ENCODE measurements at regions not wholly inside any gene's neighbourhood (a gene's known extent, or its start where the extent isn't known, plus 50 kb on each side); places are given as distances from the start of the nearest gene placed in this dataset.

- Histone ChIP-seq H4K91ac (ENCODE audit: insufficient read length, low read depth, low read length) (no peak overlapping the region), H2AFZ (ENCODE audit: low read length) (no peak overlapping the region), H2BK12ac (ENCODE audit: insufficient read length, low read depth, low read length) (no peak overlapping the region), H4K8ac (replicated peaks; ENCODE audit: insufficient read length, low read depth, low read length) (no peak overlapping the region), H3K9me3 (ENCODE audit: control insufficient read depth, low read depth, low read length) (no peaks in the 10 kb centered on the region), H3K9ac (ENCODE audit: extremely low read depth, insufficient read length, low read length) (no peak overlapping the region), H2BK5ac (ENCODE audit: insufficient read length, low read length) (no peak overlapping the region), H3K4me2 (ENCODE audit: insufficient read depth, insufficient read length, low read length) (no peak overlapping the region), H4K20me1 (ENCODE audit: control insufficient read depth, insufficient read depth, insufficient read length) (no peaks in the 10 kb centered on the region), H2AK5ac (ENCODE audit: insufficient read length, low read length) (no peak overlapping the region), H2BK120ac (ENCODE audit: low read depth, low read length, poor library complexity, severe bottlenecking) (no peak overlapping the region), H3K23ac (ENCODE audit: insufficient read length, low read depth, low read length) (no peak overlapping the region), H3K23me2 (ENCODE audit: insufficient read length, low read depth, low read length, poor library complexity, severe bottlenecking) (no peaks in the 10 kb centered on the region), H3K27ac (ENCODE audit: insufficient read length, low read depth, low read length) (no peak overlapping the region), H3K27me3 (ENCODE audit: insufficient read depth, low read length) (no peaks in the 10 kb centered on the region), H3K4me1 (ENCODE audit: insufficient read depth, low read length) (peaks cover 12% of the 10 kb centered on the region; the same call in 1 of the 2 replicates), H3K18ac (ENCODE audit: insufficient read length, low read depth, low read length) (peak overlapping the region; percentile 51), H3K79me2 (ENCODE audit: insufficient read depth, low read length) (no peaks in the 10 kb centered on the region), H2BK15ac (ENCODE audit: low read depth, low read length) (no peak overlapping the region), H3K79me1 (ENCODE audit: insufficient read depth, low read depth, low read length, poor library complexity, severe bottlenecking) (no peaks in the 10 kb centered on the region), H3K4ac (ENCODE audit: low read depth, low read length) (no peak overlapping the region), H2BK20ac (ENCODE audit: low read depth, low read length, poor library complexity, severe bottlenecking) (no peak overlapping the region), H4K5ac (ENCODE audit: insufficient read length, low read depth, low read length) (no peak overlapping the region), H3K14ac (ENCODE audit: insufficient read depth, low read length) (no peak overlapping the region), H3T11ph (ENCODE audit: low read length) (no peak overlapping the region), H3K56ac (ENCODE audit: insufficient read length, low read depth, low read length) (no peak overlapping the region)
- Mint-ChIP-seq H3K27me3 (ENCODE audit: low read depth) (no peaks in the 10 kb centered on the region; the same call in 1 of the 2 replicates), H3K36me3 (ENCODE audit: insufficient read depth in 1 of 3, low read depth in 3 of 3) (no peaks in the 10 kb centered on the region; a peak in 2 of 7 replicates), H3K4me1 (peaks cover 56 to 59% of the 10 kb centered on the region in 2 experiments), H3K9me3 (no peaks in the 10 kb centered on the region), H3K4me3 (no peak overlapping the region), H3K27ac (peak overlapping the region in 1 of 3 experiments; percentile 86; a peak in 2 of 7 replicates)
- TF ChIP-seq CTCF (conservative IDR thresholded peaks at IDR 0.05) = no peak
- no peak for DNase-seq
- no CpG with 5 or more reads among the region's 8 CpGs for WGBS (ENCODE audit: extremely low coverage, insufficient read length, low lambda C conversion rate)
These were observed 165.0 kb downstream of the TM9SF2 start for GRCh38 chr13:99666146-99666805.

All from H9 (cell line).